Activated CD8-positive, alpha-beta memory T cell treated with anti-CD3 and anti-CD28 coated beads for 36 hours (primary cell): ENCODE measurements at regions not wholly inside any gene's neighbourhood (a gene's known extent, or its start where the extent isn't known, plus 50 kb on each side); places are given as distances from the start of the nearest gene placed in this dataset.
"Not testable (repeated sequence)": the region's sequence is repeated elsewhere in the genome, so short reads cannot be mapped to it uniquely, and the experiment has no call there.

Experiments used
- CTCF ChIA-PET: fragments of 350-600 bp; sonication (Branson Sonifier 250); formaldehyde crosslinking; loops from one replicate; lab custom pipeline; 2021; ENCODE audit warnings: antibody characterized with exemption; lab: Charles Lee
- POLR2A ChIA-PET: fragments of 350-600 bp; sonication (Branson Sonifier 250); formaldehyde crosslinking; loops from one replicate; lab custom pipeline; 2021; ENCODE audit warnings: antibody characterized with exemption; lab: Charles Lee

GRCh38 chr16:63146251-63146650 lies 1110.0 kb upstream of the CDH8 start:
- CTCF ChIA-PET: no interaction called here
- POLR2A ChIA-PET: no interaction called here

- POLR2A ChIA-PET: no interaction called here
- CTCF ChIA-PET: no interaction called here
These were observed 1109.2 kb upstream of the CDH8 start for GRCh38 chr16:63145411-63145810.

- ChIA-PET CTCF (no interaction called here), POLR2A (no interaction called here)
These were observed 1098.8 kb upstream of the CDH8 start for GRCh38 chr16:63135069-63135468.

GRCh38 chr16:63131503-63131902 lies 1095.3 kb upstream of the CDH8 start:
- CTCF ChIA-PET: no interaction called here
- POLR2A ChIA-PET: no interaction called here

- POLR2A ChIA-PET: no interaction called here
- CTCF ChIA-PET: no interaction called here
These were observed 1094.7 kb upstream of the CDH8 start for GRCh38 chr16:63130942-63131341.

- POLR2A ChIA-PET: no interaction called here
- CTCF ChIA-PET: no interaction called here
These were observed 1093.3 kb upstream of the CDH8 start for GRCh38 chr16:63129411-63130125.

GRCh38 chr16:63119905-63120304 lies 1083.7 kb upstream of the CDH8 start:
- CTCF ChIA-PET, POLR2A ChIA-PET: not testable (repeated sequence)

GRCh38 chr16:63100082-63100481 lies 1063.8 kb upstream of the CDH8 start:
- ChIA-PET POLR2A (no interaction called here), CTCF (no interaction called here)

GRCh38 chr16:63096857-63097256 lies 1060.6 kb upstream of the CDH8 start:
- CTCF ChIA-PET: no interaction called here
- POLR2A ChIA-PET: no interaction called here

GRCh38 chr16:63092736-63093135 lies 1056.5 kb upstream of the CDH8 start:
- CTCF ChIA-PET: no interaction called here

GRCh38 chr16:63082101-63082500 lies 1045.9 kb upstream of the CDH8 start:
- ChIA-PET POLR2A (no interaction called here), CTCF (no interaction called here)

More at GRCh38 chr16:63092736-63093135, 1056.5 kb upstream of the CDH8 start:
- POLR2A ChIA-PET: no interaction called here

GRCh38 chr16:63080746-63081145 lies 1044.5 kb upstream of the CDH8 start:
- CTCF ChIA-PET: no interaction called here
- POLR2A ChIA-PET: no interaction called here

- POLR2A ChIA-PET: no interaction called here
- CTCF ChIA-PET: no interaction called here
These were observed 1032.8 kb upstream of the CDH8 start for GRCh38 chr16:63069047-63069446.

- ChIA-PET POLR2A (no interaction called here), CTCF (no interaction called here)
These were observed 1030.9 kb upstream of the CDH8 start for GRCh38 chr16:63067141-63067540.

- POLR2A ChIA-PET: no interaction called here
- CTCF ChIA-PET: no interaction called here
These were observed 1030.3 kb upstream of the CDH8 start for GRCh38 chr16:63066552-63066951.

- CTCF ChIA-PET: no interaction called here
These were observed 1025.1 kb upstream of the CDH8 start for GRCh38 chr16:63061319-63061718.

GRCh38 chr16:63059676-63060075 lies 1023.4 kb upstream of the CDH8 start:
- ChIA-PET CTCF (no interaction called here), POLR2A (no interaction called here)

More at GRCh38 chr16:63061319-63061718, 1025.1 kb upstream of the CDH8 start:
- POLR2A ChIA-PET: no interaction called here

- ChIA-PET CTCF (no interaction called here), POLR2A (no interaction called here)
These were observed 1021.1 kb upstream of the CDH8 start for GRCh38 chr16:63057341-63057740.

- ChIA-PET POLR2A (no interaction called here), CTCF (no interaction called here)
These were observed 1014.2 kb upstream of the CDH8 start for GRCh38 chr16:63050391-63050790.

GRCh38 chr16:63038397-63039106 lies 1002.3 kb upstream of the CDH8 start:
- POLR2A ChIA-PET: no interaction called here
- CTCF ChIA-PET: no interaction called here

GRCh38 chr16:63037761-63038396 lies 1001.6 kb upstream of the CDH8 start:
- ChIA-PET CTCF (no interaction called here), POLR2A (no interaction called here)
